GM23338 (cell line): ENCODE measurements at regions not wholly inside any gene's neighbourhood (a gene's known extent, or its start where the extent isn't known, plus 50 kb on each side); places are given as distances from the start of the nearest gene placed in this dataset. TPM values are rescaled to one million over a fixed set of nuclear protein-coding genes. Genes with fewer than 3 reads are reported as not detected.

ENCODE experiments used
- ATAC-seq: fragments of 200-7000 bp; cut with Tn5 transposase; 3 replicates; pipeline ENCODE4 v1.9.1; 2020
- DNase-seq: peaks from one replicate; pipeline ENCODE4 v3.0.0-alpha.2; 2015; ENCODE audit warnings: low spot score
- H2AFZ ChIP-seq: fragments of 200-600 bp; sonication (generic); 2 replicates; pipeline ENCODE4 v1.8.0; 2016; ENCODE audit warnings: antibody characterized with exemption, mild to moderate bottlenecking, moderate library complexity
- H3F3A ChIP-seq: fragments of 200-600 bp; sonication (generic); replicated peaks from 2 replicates; pipeline ENCODE4 v1.8.0; 2017; ENCODE audit warnings: antibody characterized with exemption, mixed run types, low read depth
- H3K27ac ChIP-seq: fragments of 200-600 bp; sonication (generic); 2 replicates; pipeline ENCODE4 v1.6.1; 2016; ENCODE audit warnings: low read depth
- H3K27me3 ChIP-seq: fragments of 200-600 bp; sonication (generic); 2 replicates; pipeline ENCODE4 v1.8.0; 2016; ENCODE audit warnings: mild to moderate bottlenecking, mixed run types, moderate library complexity; ENCODE audit not compliant: insufficient read depth
- H3K36me3 ChIP-seq: fragments of 200-600 bp; sonication (generic); 2 replicates; pipeline ENCODE4 v1.8.0; 2016; ENCODE audit warnings: mild to moderate bottlenecking; ENCODE audit not compliant: insufficient read depth
- H3K4me1 ChIP-seq: fragments of 200-600 bp; sonication (generic); 2 replicates; pipeline ENCODE4 v1.8.0; 2016; ENCODE audit warnings: mild to moderate bottlenecking, moderate library complexity; ENCODE audit not compliant: insufficient read depth
- H3K4me2 ChIP-seq: fragments of 200-600 bp; sonication (generic); 2 replicates; pipeline ENCODE4 v1.7.1; 2017; ENCODE audit warnings: mixed run types
- H3K4me3 ChIP-seq: fragments of 200-600 bp; sonication (generic); 2 replicates; pipeline ENCODE4 v1.6.1; 2016; ENCODE audit warnings: mixed run types
- H3K79me2 ChIP-seq: fragments of 200-600 bp; sonication (generic); replicated peaks from 2 replicates; pipeline ENCODE4 v1.8.0; 2017; ENCODE audit warnings: mild to moderate bottlenecking; ENCODE audit not compliant: insufficient read depth
- H3K9me2 ChIP-seq: fragments of 200-600 bp; sonication (generic); 2 replicates; pipeline ENCODE4 v1.8.0; 2017; ENCODE audit not compliant: insufficient read depth
- H4K20me1 ChIP-seq: fragments of 200-600 bp; sonication (generic); replicated peaks from 2 replicates; pipeline ENCODE4 v1.8.0; 2017; ENCODE audit warnings: mild to moderate bottlenecking; ENCODE audit not compliant: insufficient read depth
- H3K27ac Mint-ChIP-seq: 2 replicates; pipeline ENCODE4 v1.8.0; 2020; ENCODE audit warnings: inconsistent platforms, mild to moderate bottlenecking, moderate library complexity, mixed read lengths
- H3K27me3 Mint-ChIP-seq: 3 replicates; pipeline ENCODE4 v1.8.0; 2022; ENCODE audit warnings: low read depth, mild to moderate bottlenecking, moderate library complexity, mixed read lengths, inconsistent platforms; ENCODE audit not compliant: insufficient read depth, poor library complexity
- H3K36me3 Mint-ChIP-seq: 3 replicates; pipeline ENCODE4 v1.8.0; 2021; ENCODE audit warnings: low read depth, mild to moderate bottlenecking, inconsistent platforms, moderate library complexity, mixed read lengths
- H3K4me1 Mint-ChIP-seq: 3 replicates; pipeline ENCODE4 v1.8.0; 2020; ENCODE audit warnings: mild to moderate bottlenecking, inconsistent platforms, mixed read lengths
- H3K4me3 Mint-ChIP-seq: 3 replicates; pipeline ENCODE4 v1.8.0; 2021; ENCODE audit warnings: moderate library complexity, mild to moderate bottlenecking, inconsistent platforms, mixed read lengths
- H3K9me3 Mint-ChIP-seq: 3 replicates; pipeline ENCODE4 v1.8.0; 2020; ENCODE audit warnings: moderate library complexity, mild to moderate bottlenecking, inconsistent platforms, mixed read lengths
- ETS1 ChIP-seq: IDR thresholded peaks from 2 replicates; pipeline ENCODE4 v1.6.1; 2016; ENCODE audit warnings: antibody characterized with exemption
- EZH2 ChIP-seq: fragments of 200-600 bp; sonication (generic); IDR thresholded peaks from one replicate; pipeline ENCODE4 v1.8.0; 2017; ENCODE audit warnings: antibody characterized with exemption, mild to moderate bottlenecking, low read depth; ENCODE audit not compliant: unreplicated experiment
- NANOG ChIP-seq: IDR thresholded peaks from 2 replicates; pipeline ENCODE4 v1.6.1; 2016; ENCODE audit warnings: antibody characterized with exemption, borderline replicate concordance
- ZNF114 ChIP-seq: fragments of 250-450 bp; sonication (Bioruptor Pico); IDR thresholded peaks from 2 replicates; pipeline ENCODE4 v1.5.0; 2020; ENCODE audit warnings: mild to moderate bottlenecking, moderate library complexity
- small RNA-seq: library from RNA; depleted of rRNA; stranded (forward); fragments of <200 nt; gene quantifications from one replicate; pipeline ENCODE3, GENCODE V24; 2014; ENCODE audit warnings: low replicate concordance
- TF ChIP-seq, protein P1 (sequence below): fragments of 250-450 bp; sonication (Bioruptor Pico); IDR thresholded peaks from 2 replicates; pipeline ENCODE4 v1.5.0; 2020; ENCODE audit warnings: mild to moderate bottlenecking, moderate library complexity

- no peaks in the 10 kb centered on the region for H3K79me2 ChIP-seq
- no peaks in the 10 kb centered on the region for H3K36me3 Mint-ChIP-seq
- H3K27me3 ChIP-seq = no peaks in the 10 kb centered on the region
- no peak overlapping the region for H3K27ac ChIP-seq
- H3K9me3 Mint-ChIP-seq = no peaks in the 10 kb centered on the region; the same call in 2 of the 3 replicates
- no peaks in the 10 kb centered on the region for H3K4me1 Mint-ChIP-seq
- TF ChIP-seq, protein P1, sequence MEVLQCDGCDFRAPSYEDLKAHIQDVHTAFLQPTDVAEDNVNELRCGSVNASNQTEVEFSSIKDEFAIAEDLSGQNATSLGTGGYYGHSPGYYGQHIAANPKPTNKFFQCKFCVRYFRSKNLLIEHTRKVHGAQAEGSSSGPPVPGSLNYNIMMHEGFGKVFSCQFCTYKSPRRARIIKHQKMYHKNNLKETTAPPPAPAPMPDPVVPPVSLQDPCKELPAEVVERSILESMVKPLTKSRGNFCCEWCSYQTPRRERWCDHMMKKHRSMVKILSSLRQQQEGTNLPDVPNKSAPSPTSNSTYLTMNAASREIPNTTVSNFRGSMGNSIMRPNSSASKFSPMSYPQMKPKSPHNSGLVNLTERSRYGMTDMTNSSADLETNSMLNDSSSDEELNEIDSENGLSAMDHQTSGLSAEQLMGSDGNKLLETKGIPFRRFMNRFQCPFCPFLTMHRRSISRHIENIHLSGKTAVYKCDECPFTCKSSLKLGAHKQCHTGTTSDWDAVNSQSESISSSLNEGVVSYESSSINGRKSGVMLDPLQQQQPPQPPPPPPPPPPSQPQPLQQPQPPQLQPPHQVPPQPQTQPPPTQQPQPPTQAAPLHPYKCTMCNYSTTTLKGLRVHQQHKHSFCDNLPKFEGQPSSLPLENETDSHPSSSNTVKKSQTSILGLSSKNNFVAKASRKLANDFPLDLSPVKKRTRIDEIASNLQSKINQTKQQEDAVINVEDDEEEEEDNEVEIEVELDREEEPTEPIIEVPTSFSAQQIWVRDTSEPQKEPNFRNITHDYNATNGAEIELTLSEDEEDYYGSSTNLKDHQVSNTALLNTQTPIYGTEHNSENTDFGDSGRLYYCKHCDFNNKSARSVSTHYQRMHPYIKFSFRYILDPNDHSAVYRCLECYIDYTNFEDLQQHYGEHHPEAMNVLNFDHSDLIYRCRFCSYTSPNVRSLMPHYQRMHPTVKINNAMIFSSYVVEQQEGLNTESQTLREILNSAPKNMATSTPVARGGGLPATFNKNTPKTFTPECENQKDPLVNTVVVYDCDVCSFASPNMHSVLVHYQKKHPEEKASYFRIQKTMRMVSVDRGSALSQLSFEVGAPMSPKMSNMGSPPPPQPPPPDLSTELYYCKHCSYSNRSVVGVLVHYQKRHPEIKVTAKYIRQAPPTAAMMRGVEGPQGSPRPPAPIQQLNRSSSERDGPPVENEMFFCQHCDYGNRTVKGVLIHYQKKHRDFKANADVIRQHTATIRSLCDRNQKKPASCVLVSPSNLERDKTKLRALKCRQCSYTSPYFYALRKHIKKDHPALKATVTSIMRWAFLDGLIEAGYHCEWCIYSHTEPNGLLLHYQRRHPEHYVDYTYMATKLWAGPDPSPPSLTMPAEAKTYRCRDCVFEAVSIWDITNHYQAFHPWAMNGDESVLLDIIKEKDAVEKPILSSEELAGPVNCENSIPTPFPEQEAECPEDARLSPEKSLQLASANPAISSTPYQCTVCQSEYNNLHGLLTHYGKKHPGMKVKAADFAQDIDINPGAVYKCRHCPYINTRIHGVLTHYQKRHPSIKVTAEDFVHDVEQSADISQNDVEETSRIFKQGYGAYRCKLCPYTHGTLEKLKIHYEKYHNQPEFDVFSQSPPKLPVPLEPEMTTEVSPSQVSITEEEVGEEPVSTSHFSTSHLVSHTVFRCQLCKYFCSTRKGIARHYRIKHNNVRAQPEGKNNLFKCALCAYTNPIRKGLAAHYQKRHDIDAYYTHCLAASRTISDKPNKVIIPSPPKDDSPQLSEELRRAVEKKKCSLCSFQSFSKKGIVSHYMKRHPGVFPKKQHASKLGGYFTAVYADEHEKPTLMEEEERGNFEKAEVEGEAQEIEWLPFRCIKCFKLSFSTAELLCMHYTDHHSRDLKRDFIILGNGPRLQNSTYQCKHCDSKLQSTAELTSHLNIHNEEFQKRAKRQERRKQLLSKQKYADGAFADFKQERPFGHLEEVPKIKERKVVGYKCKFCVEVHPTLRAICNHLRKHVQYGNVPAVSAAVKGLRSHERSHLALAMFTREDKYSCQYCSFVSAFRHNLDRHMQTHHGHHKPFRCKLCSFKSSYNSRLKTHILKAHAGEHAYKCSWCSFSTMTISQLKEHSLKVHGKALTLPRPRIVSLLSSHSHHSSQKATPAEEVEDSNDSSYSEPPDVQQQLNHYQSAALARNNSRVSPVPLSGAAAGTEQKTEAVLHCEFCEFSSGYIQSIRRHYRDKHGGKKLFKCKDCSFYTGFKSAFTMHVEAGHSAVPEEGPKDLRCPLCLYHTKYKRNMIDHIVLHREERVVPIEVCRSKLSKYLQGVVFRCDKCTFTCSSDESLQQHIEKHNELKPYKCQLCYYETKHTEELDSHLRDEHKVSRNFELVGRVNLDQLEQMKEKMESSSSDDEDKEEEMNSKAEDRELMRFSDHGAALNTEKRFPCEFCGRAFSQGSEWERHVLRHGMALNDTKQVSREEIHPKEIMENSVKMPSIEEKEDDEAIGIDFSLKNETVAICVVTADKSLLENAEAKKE = no peak
- no peak for TF ChIP-seq ETS1
- TF ChIP-seq NANOG = no peak
- no peak for TF ChIP-seq EZH2
- no peak for TF ChIP-seq ZNF114 (CRISPR knock-in tag)
- H3K9me2 ChIP-seq = no peaks in the 10 kb centered on the region
- H3K4me1 ChIP-seq = no peaks in the 10 kb centered on the region
- H3F3A ChIP-seq = no peaks in the 10 kb centered on the region
- peaks cover 9% of the 10 kb centered on the region for H3K27me3 Mint-ChIP-seq
- H3K4me3 ChIP-seq = no peak overlapping the region
- no peak overlapping the region for H3K4me3 Mint-ChIP-seq
- no peaks in the 10 kb centered on the region for H4K20me1 ChIP-seq
- H3K27ac Mint-ChIP-seq = no peak overlapping the region
- ATAC-seq (no peak), DNase-seq (no peak)
- no peak overlapping the region for H2AFZ ChIP-seq
- no peaks in the 10 kb centered on the region for H3K36me3 ChIP-seq
- H3K4me2 ChIP-seq = no peak overlapping the region
Measured at GRCh38 chr10:7464691-7465090, 53.9 kb upstream of the SFMBT2 start.

Small RNAs in the stretch of these regions (small RNA-seq; reads per million reads assigned to genes)
- gene RNU6-535P = not detected
